HepG2 (cell line): ENCODE measurements at regions not wholly inside any gene's neighbourhood (a gene's known extent, or its start where the extent isn't known, plus 50 kb on each side); places are given as distances from the start of the nearest gene placed in this dataset.

Experiments
- ATAC-seq: fragments of 200-7000 bp; cut with Tn5 transposase; 3 replicates; pipeline ENCODE4 v1.9.1; 2020; ENCODE audit warnings: mild to moderate bottlenecking, moderate library complexity
- BruUV-seq: library from RNA; stranded (reverse); fragments of 400-500 nt; replicated peaks from 2 replicates; lab custom pipeline; 2021; lab: Mats Ljungman, UMichigan
- CTCF ChIA-PET: fragments of 300-600 bp; formaldehyde crosslinking; extraction: SDS; loops from one replicate; lab custom pipeline; 2021; ENCODE audit warnings: low total read pairs, inconsistent platforms, low intra/inter-chr PET ratio; lab: Yijun Ruan, JAX
- POLR2A ChIA-PET: fragments of 350-600 bp; sonication (Branson Sonifier 250); formaldehyde crosslinking; loops from one replicate; lab custom pipeline; 2020; ENCODE audit warnings: antibody characterized with exemption, inconsistent platforms; lab: Yijun Ruan, JAX
- DNase-seq: peaks from one replicate; pipeline ENCODE4 v3.0.0-alpha.2; 2015; ENCODE audit warnings: low spot score
- FAIRE-seq: peaks from 3 replicates; lab custom pipeline; 2011; peaks lifted over from hg19 to GRCh38; lab: Jason Lieb, UNC
- H2AFZ ChIP-seq: one replicate; pipeline ENCODE4 v1.6.1; 2011; ENCODE audit warnings: low read length, inconsistent platforms
- H3K27ac ChIP-seq: fragments of 300-600 bp; 3 replicates; pipeline ENCODE4 v1.8.0; 2011; ENCODE audit warnings: mixed run types, mild to moderate bottlenecking, mixed read lengths, low read length, inconsistent platforms; ENCODE audit not compliant: insufficient read depth; ENCODE audit errors: extremely low read length
- H3K27me3 ChIP-seq, 2 experiments: fragments of 200-600 bp in 1 of 2; 2 replicates in 1 of 2; 3 replicates in 1 of 2; pipeline versions ENCODE4 v1.6.0 to v1.8.0; 2011; ENCODE audit warnings: low read length in 2 of 2, mild to moderate bottlenecking in 2 of 2, moderate library complexity in 2 of 2, inconsistent platforms in 1 of 2; ENCODE audit not compliant: insufficient read depth in 2 of 2, control insufficient read depth in 1 of 2
- H3K36me3 ChIP-seq, 2 experiments: fragments of 200-600 bp in 1 of 2; replicated peaks in 1 of 2; 2 replicates in 1 of 2; 3 replicates in 1 of 2; pipeline versions ENCODE4 v1.5.1 to v1.8.0; 2011; ENCODE audit warnings: low read length in 2 of 2, inconsistent platforms in 1 of 2; ENCODE audit not compliant: insufficient read depth in 2 of 2, control insufficient read depth in 1 of 2
- H3K4me1 ChIP-seq: 2 replicates; pipeline ENCODE4 v1.5.1; 2012; ENCODE audit warnings: low read length, inconsistent platforms; ENCODE audit not compliant: insufficient read depth
- H3K4me2 ChIP-seq: 2 replicates; pipeline ENCODE4 v1.6.0; 2011; ENCODE audit warnings: low read depth, low read length, inconsistent platforms
- H3K4me3 ChIP-seq, 3 experiments: fragments of 200-600 bp in 1 of 3; sonication (generic), shearing (Covaris generic) in 1 of 3; replicated peaks in 1 of 3; 2 replicates each; pipeline ENCODE4 v1.5.1; 2011 to 2016; ENCODE audit warnings: low read length in 3 of 3, inconsistent platforms in 2 of 3, low read depth in 2 of 3, mild to moderate bottlenecking in 2 of 3, control low read depth in 1 of 3, mixed read lengths in 1 of 3; ENCODE audit not compliant: insufficient read depth in 1 of 3
- H3K79me2 ChIP-seq: one replicate; pipeline ENCODE4 v1.6.1; 2011; ENCODE audit warnings: low read length, inconsistent platforms; ENCODE audit not compliant: insufficient read depth
- H3K9ac ChIP-seq: 2 replicates; pipeline ENCODE4 v1.6.0; 2011; ENCODE audit warnings: mild to moderate bottlenecking, low read depth, low read length, inconsistent platforms; ENCODE audit not compliant: insufficient read depth
- H3K9me3 ChIP-seq: 2 replicates; pipeline ENCODE4 v1.5.1; 2012; ENCODE audit warnings: mild to moderate bottlenecking, low read length
- H4K20me1 ChIP-seq: 2 replicates; pipeline ENCODE4 v1.6.0; 2011; ENCODE audit warnings: inconsistent platforms, mild to moderate bottlenecking, low read length, moderate library complexity; ENCODE audit not compliant: insufficient read depth
- ARNTL ChIP-seq: sonication (generic); formaldehyde crosslinking; IDR thresholded peaks from 2 replicates; pipeline ENCODE4 v1.4.0; 2020; ENCODE audit warnings: mild to moderate bottlenecking, missing genetic modification reagents
- FOXK2 ChIP-seq: fragments of 450-650 bp; IDR thresholded peaks from 2 replicates; pipeline ENCODE4 v1.6.1; 2016
- MLX ChIP-seq: IDR thresholded peaks from 2 replicates; pipeline ENCODE4 v1.6.1; 2016
- PCBP2 ChIP-seq: fragments of 200-400 bp; formaldehyde crosslinking; optimal IDR thresholded peaks from 2 replicates; pipeline ENCODE3; 2018; ENCODE audit warnings: low read length, low read depth; ENCODE audit not compliant: poor library complexity, severe bottlenecking
- ZBTB7B ChIP-seq: sonication (generic); formaldehyde crosslinking; IDR thresholded peaks from 2 replicates; pipeline ENCODE4 v1.4.0; 2020; ENCODE audit warnings: missing genetic modification reagents
- WGBS: methylation state at CpG from one replicate; pipeline ENCODE4 v1.1.6; 2017; ENCODE audit warnings: low lambda C conversion rate; 5-methylcytosine and 5-hydroxymethylcytosine counted together
- in situ Hi-C: cut with HindIII; loops from 2 replicates; pipeline ENCODE4 v1.10.0; 2017; ENCODE audit warnings: low pct_unique_long_range_greater_than_20kb; ENCODE audit not compliant: extremely low pct_ligation_motif_present
- intact Hi-C: fragments of 100-400 bp; cut with micrococcal nuclease; formaldehyde crosslinking; loops from one replicate; pipeline ENCODE4 v1.10.0; 2022; ENCODE audit not compliant: unreplicated experiment
- TF ChIP-seq, protein P1 (sequence below): fragments of 450-650 bp; IDR thresholded peaks from 2 replicates; pipeline ENCODE4 v1.6.1; 2016

DNA sequence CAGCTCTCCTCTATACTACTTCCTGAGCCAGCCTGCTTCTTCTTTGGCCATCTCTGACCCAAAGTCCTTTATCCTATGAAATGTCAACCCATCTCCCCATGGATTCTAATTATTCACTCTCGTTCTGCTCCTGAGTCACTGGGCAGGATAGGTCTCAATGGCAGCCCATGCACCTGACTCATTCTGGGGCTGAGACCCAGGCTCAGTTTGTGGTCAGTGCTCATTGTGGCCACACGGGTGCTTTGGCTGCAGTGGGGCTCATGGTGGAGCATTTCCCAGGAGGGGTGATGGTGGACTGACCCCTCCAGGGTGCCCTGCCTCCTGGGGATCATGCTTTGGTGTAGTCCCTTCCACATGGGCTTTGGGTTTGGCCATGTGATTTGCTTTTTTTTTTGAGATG is 154.8 kb upstream of the WSCD1 start:
- intact Hi-C loops (no loop called here), in situ Hi-C loops (no loop called here)
- CTCF ChIA-PET, result no interaction called here
- Histone ChIP-seq H3K36me3 (no peaks in the 10 kb centered on the region), H4K20me1 (no peaks in the 10 kb centered on the region), H3K9me3 (no peaks in the 10 kb centered on the region), H3K27me3 (no peaks in the 10 kb centered on the region), H3K4me2 (no peak overlapping the region), H3K27ac (no peak overlapping the region), H3K4me3 (no peak overlapping the region), H3K4me1 (no peaks in the 10 kb centered on the region), H2AFZ (no peak overlapping the region), H3K9ac (no peak overlapping the region), H3K79me2 (no peaks in the 10 kb centered on the region)
- FAIRE-seq, result no peak
- BruUV-seq, result no TSS peak
- 2% methylated on average over 2 of the region's 2 CpGs for WGBS
- TF ChIP-seq FOXK2 (no peak), PCBP2 (no peak), ARNTL (no peak), ZBTB7B (CRISPR knock-in tag) (no peak)
- TF ChIP-seq, protein P1, sequence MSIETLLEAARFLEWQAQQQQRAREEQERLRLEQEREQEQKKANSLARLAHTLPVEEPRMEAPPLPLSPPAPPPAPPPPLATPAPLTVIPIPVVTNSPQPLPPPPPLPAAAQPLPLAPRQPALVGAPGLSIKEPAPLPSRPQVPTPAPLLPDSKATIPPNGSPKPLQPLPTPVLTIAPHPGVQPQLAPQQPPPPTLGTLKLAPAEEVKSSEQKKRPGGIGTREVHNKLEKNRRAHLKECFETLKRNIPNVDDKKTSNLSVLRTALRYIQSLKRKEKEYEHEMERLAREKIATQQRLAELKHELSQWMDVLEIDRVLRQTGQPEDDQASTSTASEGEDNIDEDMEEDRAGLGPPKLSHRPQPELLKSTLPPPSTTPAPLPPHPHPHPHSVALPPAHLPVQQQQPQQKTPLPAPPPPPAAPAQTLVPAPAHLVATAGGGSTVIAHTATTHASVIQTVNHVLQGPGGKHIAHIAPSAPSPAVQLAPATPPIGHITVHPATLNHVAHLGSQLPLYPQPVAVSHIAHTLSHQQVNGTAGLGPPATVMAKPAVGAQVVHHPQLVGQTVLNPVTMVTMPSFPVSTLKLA, result peak; percentile 70; the same call in 1 of the 2 replicates
- POLR2A ChIA-PET, result no interaction called here
- ATAC-seq, result no peak
- DNase-seq, result no peak

DNA sequence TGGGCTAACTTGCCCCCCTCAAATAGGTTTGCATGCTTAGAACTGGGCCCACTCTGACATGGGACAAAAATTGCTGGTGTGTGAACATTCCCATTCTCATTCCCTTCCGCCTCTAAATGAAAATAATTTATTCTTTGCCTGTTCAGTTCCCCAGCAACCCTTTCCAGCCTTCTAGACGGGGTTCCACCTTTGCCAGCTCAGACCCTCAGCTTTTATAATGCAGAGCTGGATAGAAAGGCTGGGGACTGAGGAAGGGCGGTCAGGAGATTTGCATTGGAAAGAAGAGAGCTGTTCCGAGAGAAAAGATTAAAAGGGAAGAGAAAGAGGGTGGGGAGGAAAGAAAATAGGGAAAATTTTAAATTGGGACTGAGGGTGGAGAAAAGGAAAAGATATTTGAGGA is 151.1 kb upstream of the WSCD1 start:
- intact Hi-C loops, result no loop called here
- no peak for TF ChIP-seq MLX
- TF ChIP-seq, all 625 proteins: peak for 0
- in situ Hi-C loops, result no loop called here
- CTCF ChIA-PET, result no interaction called here
- DNase-seq, result no peak
- H3K4me1 ChIP-seq, result no peaks in the 10 kb centered on the region
- no peaks in the 10 kb centered on the region for H4K20me1 ChIP-seq
- POLR2A ChIA-PET, result no interaction called here
- no peaks in the 10 kb centered on the region for H3K79me2 ChIP-seq
- H2AFZ ChIP-seq, result no peak overlapping the region
- no peaks in the 10 kb centered on the region for H3K27me3 ChIP-seq
- BruUV-seq, result no TSS peak
- H3K27ac ChIP-seq, result no peak overlapping the region
- FAIRE-seq, result no peak
- H3K9me3 ChIP-seq, result no peaks in the 10 kb centered on the region
- ATAC-seq, result no peak
- no peak overlapping the region for H3K4me3 ChIP-seq
- H3K4me2 ChIP-seq, result no peak overlapping the region
- H3K36me3 ChIP-seq, result no peaks in the 10 kb centered on the region
- no peak overlapping the region for H3K9ac ChIP-seq
- WGBS, result 38% methylated on average over 4 of the region's 4 CpGs
